ENCODE measurements at regions not wholly inside any gene's neighbourhood (a gene's known extent, or its start where the extent isn't known, plus 50 kb on each side); places are given as distances from the start of the nearest gene placed in this dataset.

GRCh38 chr18:55932675-55933074 is 344.7 kb upstream of the TCF4 start:
- no peak overlapping the region for H3K4me3 ChIP-seq (ENCODE audit: low read length)
- DNase-seq (ENCODE audit: low read depth): no peak
- no peak for TF ChIP-seq CTCF (conservative IDR thresholded peaks at IDR 0.05; ENCODE audit: low read length)

GRCh38 chr18:55927831-55928230 is 339.8 kb upstream of the TCF4 start:
- TF ChIP-seq CTCF (conservative IDR thresholded peaks at IDR 0.05; ENCODE audit: low read length): no peak
- no peak overlapping the region for H3K4me3 ChIP-seq (ENCODE audit: low read length)
- peak; percentile 96 for DNase-seq (ENCODE audit: low read depth)

- DNase-seq (ENCODE audit: low read depth): peak; percentile 70
- TF ChIP-seq CTCF (conservative IDR thresholded peaks at IDR 0.05; ENCODE audit: low read length): no peak
These were observed 337.8 kb upstream of the TCF4 start for GRCh38 chr18:55925772-55926171.

GRCh38 chr18:55920063-55920462 is 332.1 kb upstream of the TCF4 start:
- TF ChIP-seq CTCF (conservative IDR thresholded peaks at IDR 0.05; ENCODE audit: low read length): no peak
- H3K4me3 ChIP-seq (ENCODE audit: low read length): no peak overlapping the region
- DNase-seq (ENCODE audit: low read depth): no peak

More at GRCh38 chr18:55925772-55926171, 337.8 kb upstream of the TCF4 start:
- H3K4me3 ChIP-seq (ENCODE audit: low read length): no peak overlapping the region

GRCh38 chr18:55918444-55918843 is 330.5 kb upstream of the TCF4 start:
- TF ChIP-seq CTCF (conservative IDR thresholded peaks at IDR 0.05; ENCODE audit: low read length): no peak
- no peak overlapping the region for H3K4me3 ChIP-seq (ENCODE audit: low read length)
- peak; percentile 63 for DNase-seq (ENCODE audit: low read depth)

- TF ChIP-seq CTCF (conservative IDR thresholded peaks at IDR 0.05; ENCODE audit: low read length): no peak
- no peak for DNase-seq (ENCODE audit: low read depth)
- H3K4me3 ChIP-seq (ENCODE audit: low read length): no peak overlapping the region
These were observed 324.9 kb upstream of the TCF4 start for GRCh38 chr18:55912919-55913318.

- no peak overlapping the region for H3K4me3 ChIP-seq (ENCODE audit: low read length)
- DNase-seq (ENCODE audit: low read depth): no peak
- no peak for TF ChIP-seq CTCF (conservative IDR thresholded peaks at IDR 0.05; ENCODE audit: low read length)
These were observed 324.1 kb upstream of the TCF4 start for GRCh38 chr18:55912071-55912470.
